GM23338 (cell line): ENCODE measurements at regions not wholly inside any gene's neighbourhood (a gene's known extent, or its start where the extent isn't known, plus 50 kb on each side); places are given as distances from the start of the nearest gene placed in this dataset.

Experiments used
- ATAC-seq: fragments of 200-7000 bp; cut with Tn5 transposase; 3 replicates; pipeline ENCODE4 v1.9.1; 2020
- DNase-seq: peaks from one replicate; pipeline ENCODE4 v3.0.0-alpha.2; 2015; ENCODE audit warnings: low spot score
- H2AFZ ChIP-seq: fragments of 200-600 bp; sonication (generic); 2 replicates; pipeline ENCODE4 v1.8.0; 2016; ENCODE audit warnings: antibody characterized with exemption, mild to moderate bottlenecking, moderate library complexity
- H3F3A ChIP-seq: fragments of 200-600 bp; sonication (generic); replicated peaks from 2 replicates; pipeline ENCODE4 v1.8.0; 2017; ENCODE audit warnings: antibody characterized with exemption, mixed run types, low read depth
- H3K27ac ChIP-seq: fragments of 200-600 bp; sonication (generic); 2 replicates; pipeline ENCODE4 v1.6.1; 2016; ENCODE audit warnings: low read depth
- H3K27me3 ChIP-seq: fragments of 200-600 bp; sonication (generic); 2 replicates; pipeline ENCODE4 v1.8.0; 2016; ENCODE audit warnings: mild to moderate bottlenecking, mixed run types, moderate library complexity; ENCODE audit not compliant: insufficient read depth
- H3K36me3 ChIP-seq: fragments of 200-600 bp; sonication (generic); 2 replicates; pipeline ENCODE4 v1.8.0; 2016; ENCODE audit warnings: mild to moderate bottlenecking; ENCODE audit not compliant: insufficient read depth
- H3K4me1 ChIP-seq: fragments of 200-600 bp; sonication (generic); 2 replicates; pipeline ENCODE4 v1.8.0; 2016; ENCODE audit warnings: mild to moderate bottlenecking, moderate library complexity; ENCODE audit not compliant: insufficient read depth
- H3K4me2 ChIP-seq: fragments of 200-600 bp; sonication (generic); 2 replicates; pipeline ENCODE4 v1.7.1; 2017; ENCODE audit warnings: mixed run types
- H3K4me3 ChIP-seq: fragments of 200-600 bp; sonication (generic); 2 replicates; pipeline ENCODE4 v1.6.1; 2016; ENCODE audit warnings: mixed run types
- H3K79me2 ChIP-seq: fragments of 200-600 bp; sonication (generic); replicated peaks from 2 replicates; pipeline ENCODE4 v1.8.0; 2017; ENCODE audit warnings: mild to moderate bottlenecking; ENCODE audit not compliant: insufficient read depth
- H3K9me2 ChIP-seq: fragments of 200-600 bp; sonication (generic); 2 replicates; pipeline ENCODE4 v1.8.0; 2017; ENCODE audit not compliant: insufficient read depth
- H4K20me1 ChIP-seq: fragments of 200-600 bp; sonication (generic); replicated peaks from 2 replicates; pipeline ENCODE4 v1.8.0; 2017; ENCODE audit warnings: mild to moderate bottlenecking; ENCODE audit not compliant: insufficient read depth
- H3K27ac Mint-ChIP-seq: 2 replicates; pipeline ENCODE4 v1.8.0; 2020; ENCODE audit warnings: inconsistent platforms, mild to moderate bottlenecking, moderate library complexity, mixed read lengths
- H3K27me3 Mint-ChIP-seq: 3 replicates; pipeline ENCODE4 v1.8.0; 2022; ENCODE audit warnings: low read depth, mild to moderate bottlenecking, moderate library complexity, mixed read lengths, inconsistent platforms; ENCODE audit not compliant: insufficient read depth, poor library complexity
- H3K36me3 Mint-ChIP-seq: 3 replicates; pipeline ENCODE4 v1.8.0; 2021; ENCODE audit warnings: low read depth, mild to moderate bottlenecking, inconsistent platforms, moderate library complexity, mixed read lengths
- H3K4me1 Mint-ChIP-seq: 3 replicates; pipeline ENCODE4 v1.8.0; 2020; ENCODE audit warnings: mild to moderate bottlenecking, inconsistent platforms, mixed read lengths
- H3K4me3 Mint-ChIP-seq: 3 replicates; pipeline ENCODE4 v1.8.0; 2021; ENCODE audit warnings: moderate library complexity, mild to moderate bottlenecking, inconsistent platforms, mixed read lengths
- H3K9me3 Mint-ChIP-seq: 3 replicates; pipeline ENCODE4 v1.8.0; 2020; ENCODE audit warnings: moderate library complexity, mild to moderate bottlenecking, inconsistent platforms, mixed read lengths
- EZH2 ChIP-seq: fragments of 200-600 bp; sonication (generic); IDR thresholded peaks from one replicate; pipeline ENCODE4 v1.8.0; 2017; ENCODE audit warnings: antibody characterized with exemption, mild to moderate bottlenecking, low read depth; ENCODE audit not compliant: unreplicated experiment
- EZH2phosphoT487 ChIP-seq: fragments of 200-600 bp; sonication (generic); IDR thresholded peaks from one replicate; pipeline ENCODE4 v1.8.1; 2018; ENCODE audit warnings: antibody characterized with exemption; ENCODE audit not compliant: unreplicated experiment
- JUNB ChIP-seq: IDR thresholded peaks from one replicate; pipeline ENCODE4 v1.6.1; 2016; ENCODE audit warnings: antibody characterized with exemption; ENCODE audit not compliant: unreplicated experiment
- POLR2AphosphoS5 ChIP-seq: IDR thresholded peaks from 2 replicates; pipeline ENCODE4 v1.6.1; 2016; ENCODE audit warnings: antibody characterized with exemption, low read depth
- STAT1 ChIP-seq: IDR thresholded peaks from one replicate; pipeline ENCODE4 v1.6.1; 2016; ENCODE audit warnings: antibody characterized with exemption; ENCODE audit not compliant: unreplicated experiment
- ZNF114 ChIP-seq: fragments of 250-450 bp; sonication (Bioruptor Pico); IDR thresholded peaks from 2 replicates; pipeline ENCODE4 v1.5.0; 2020; ENCODE audit warnings: mild to moderate bottlenecking, moderate library complexity
- ZNF331 ChIP-seq: fragments of 250-450 bp; sonication (Bioruptor Pico); IDR thresholded peaks from 2 replicates; pipeline ENCODE4 v1.5.0; 2020; ENCODE audit warnings: low read depth, mild to moderate bottlenecking, moderate library complexity

GRCh38 chr4:145389550-145389949 is 92.1 kb upstream of the SMAD1 start:
- H3K9me2 ChIP-seq = no peaks in the 10 kb centered on the region
- Mint-ChIP-seq H3K9me3 (no peaks in the 10 kb centered on the region), H3K27me3 (no peaks in the 10 kb centered on the region), H3K4me1 (no peaks in the 10 kb centered on the region; the same call in 2 of the 3 replicates), H3K27ac (no peak overlapping the region), H3K4me3 (no peak overlapping the region), H3K36me3 (no peaks in the 10 kb centered on the region)
- H3K36me3 ChIP-seq = no peaks in the 10 kb centered on the region
- no peaks in the 10 kb centered on the region for H3K4me1 ChIP-seq
- ATAC-seq = no peak
- H2AFZ ChIP-seq = no peak overlapping the region
- H3K4me2 ChIP-seq = no peak overlapping the region
- H4K20me1 ChIP-seq = no peaks in the 10 kb centered on the region
- no peak overlapping the region for H3K4me3 ChIP-seq
- TF ChIP-seq EZH2phosphoT487 (no peak), ZNF331 (CRISPR knock-in tag) (no peak)
- no peak for DNase-seq
- H3K79me2 ChIP-seq = no peaks in the 10 kb centered on the region
- H3K27me3 ChIP-seq = no peaks in the 10 kb centered on the region
- H3K27ac ChIP-seq = no peak overlapping the region
- H3F3A ChIP-seq = no peaks in the 10 kb centered on the region

GRCh38 chr4:145388043-145388442 is 93.6 kb upstream of the SMAD1 start:
- H3K9me2 ChIP-seq = no peaks in the 10 kb centered on the region
- TF ChIP-seq JUNB (no peak), EZH2 (no peak)
- DNase-seq (no peak), ATAC-seq (no peak)
- H3F3A ChIP-seq = no peaks in the 10 kb centered on the region
- H3K27me3 Mint-ChIP-seq = no peaks in the 10 kb centered on the region
- H3K4me3 ChIP-seq = no peak overlapping the region
- H3K4me2 ChIP-seq = no peak overlapping the region
- no peaks in the 10 kb centered on the region for H3K36me3 ChIP-seq
- no peak overlapping the region for H3K27ac Mint-ChIP-seq
- H3K4me1 Mint-ChIP-seq = no peaks in the 10 kb centered on the region; the same call in 2 of the 3 replicates
- H4K20me1 ChIP-seq = no peaks in the 10 kb centered on the region
- no peaks in the 10 kb centered on the region for H3K79me2 ChIP-seq
- no peaks in the 10 kb centered on the region for H3K4me1 ChIP-seq
- no peak overlapping the region for H2AFZ ChIP-seq
- H3K36me3 Mint-ChIP-seq = no peaks in the 10 kb centered on the region
- H3K27ac ChIP-seq = no peak overlapping the region
- no peaks in the 10 kb centered on the region for H3K27me3 ChIP-seq
- H3K9me3 Mint-ChIP-seq = peaks cover 4% of the 10 kb centered on the region; the same call in 1 of the 3 replicates
- no peak overlapping the region for H3K4me3 Mint-ChIP-seq

- Mint-ChIP-seq H3K4me1 (no peaks in the 10 kb centered on the region; the same call in 2 of the 3 replicates), H3K4me3 (no peak overlapping the region), H3K36me3 (no peaks in the 10 kb centered on the region), H3K27me3 (no peaks in the 10 kb centered on the region), H3K9me3 (peaks cover 4% of the 10 kb centered on the region; the same call in 1 of the 3 replicates), H3K27ac (no peak overlapping the region)
- TF ChIP-seq ZNF114 (CRISPR knock-in tag) = no peak
- Histone ChIP-seq H3F3A (no peaks in the 10 kb centered on the region), H3K4me2 (no peak overlapping the region), H3K79me2 (no peaks in the 10 kb centered on the region), H3K9me2 (0 out of 2 replicates have a peak, but pooled peaks cover 3% of the 10 kb centered on the region), H2AFZ (no peak overlapping the region), H3K4me3 (no peak overlapping the region), H4K20me1 (no peaks in the 10 kb centered on the region), H3K4me1 (no peaks in the 10 kb centered on the region), H3K36me3 (no peaks in the 10 kb centered on the region), H3K27ac (no peak overlapping the region), H3K27me3 (no peaks in the 10 kb centered on the region)
- DNase-seq = no peak
- no peak for ATAC-seq
These were observed 94.6 kb upstream of the SMAD1 start for GRCh38 chr4:145387079-145387478.

- H3K4me1 Mint-ChIP-seq = no peaks in the 10 kb centered on the region; the same call in 2 of the 3 replicates
- H3K4me2 ChIP-seq = no peak overlapping the region
- H4K20me1 ChIP-seq = no peaks in the 10 kb centered on the region
- no peaks in the 10 kb centered on the region for H3K4me1 ChIP-seq
- no peak overlapping the region for H2AFZ ChIP-seq
- H3K27ac Mint-ChIP-seq = no peak overlapping the region
- H3K79me2 ChIP-seq = no peaks in the 10 kb centered on the region
- H3F3A ChIP-seq = no peaks in the 10 kb centered on the region
- no peak for DNase-seq
- no peak for ATAC-seq
- H3K36me3 Mint-ChIP-seq = peaks cover 6% of the 10 kb centered on the region
- H3K4me3 ChIP-seq = no peak overlapping the region
- no peak overlapping the region for H3K4me3 Mint-ChIP-seq
- H3K27me3 ChIP-seq = no peaks in the 10 kb centered on the region
- H3K27ac ChIP-seq = no peak overlapping the region
- peaks cover 15% of the 10 kb centered on the region for H3K9me3 Mint-ChIP-seq
- H3K27me3 Mint-ChIP-seq = peaks cover 3% of the 10 kb centered on the region
- no peak for TF ChIP-seq POLR2AphosphoS5
- no peak for TF ChIP-seq JUNB
- TF ChIP-seq STAT1 = no peak
- H3K9me2 ChIP-seq = 0 out of 2 replicates have a peak, but pooled peaks cover 8% of the 10 kb centered on the region
- 0 out of 2 replicates have a peak, but pooled peaks cover 4% of the 10 kb centered on the region for H3K36me3 ChIP-seq
These were observed 100.5 kb upstream of the SMAD1 start for GRCh38 chr4:145381163-145381562.
